ENCODE measurements at regions not wholly inside any gene's neighbourhood (a gene's known extent, or its start where the extent isn't known, plus 50 kb on each side); places are given as distances from the start of the nearest gene placed in this dataset.

DNA sequence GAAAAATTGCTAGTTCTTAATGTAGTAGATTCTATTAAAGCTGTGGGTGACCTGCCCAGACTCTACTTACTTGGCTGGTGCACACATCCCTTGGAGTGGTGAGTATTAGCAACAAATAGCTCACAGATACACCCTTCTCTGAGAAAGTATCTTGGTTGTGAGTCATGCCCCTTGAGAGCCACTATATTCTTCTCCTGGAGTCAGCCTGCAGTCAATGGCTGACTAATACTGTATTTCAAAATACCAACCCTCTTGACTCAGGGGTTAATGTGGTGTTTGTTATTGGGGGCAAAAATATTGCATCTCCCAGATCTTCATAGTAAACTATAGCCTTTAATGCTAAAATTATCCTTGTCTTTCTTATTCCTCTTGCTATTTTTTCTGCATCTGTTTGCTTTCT, 354.9 kb downstream of the BMPER start:
- no peak overlapping the region for H3K27ac ChIP-seq
- H3K4me3 ChIP-seq, result no peak overlapping the region
- TF ChIP-seq, protein P1, sequence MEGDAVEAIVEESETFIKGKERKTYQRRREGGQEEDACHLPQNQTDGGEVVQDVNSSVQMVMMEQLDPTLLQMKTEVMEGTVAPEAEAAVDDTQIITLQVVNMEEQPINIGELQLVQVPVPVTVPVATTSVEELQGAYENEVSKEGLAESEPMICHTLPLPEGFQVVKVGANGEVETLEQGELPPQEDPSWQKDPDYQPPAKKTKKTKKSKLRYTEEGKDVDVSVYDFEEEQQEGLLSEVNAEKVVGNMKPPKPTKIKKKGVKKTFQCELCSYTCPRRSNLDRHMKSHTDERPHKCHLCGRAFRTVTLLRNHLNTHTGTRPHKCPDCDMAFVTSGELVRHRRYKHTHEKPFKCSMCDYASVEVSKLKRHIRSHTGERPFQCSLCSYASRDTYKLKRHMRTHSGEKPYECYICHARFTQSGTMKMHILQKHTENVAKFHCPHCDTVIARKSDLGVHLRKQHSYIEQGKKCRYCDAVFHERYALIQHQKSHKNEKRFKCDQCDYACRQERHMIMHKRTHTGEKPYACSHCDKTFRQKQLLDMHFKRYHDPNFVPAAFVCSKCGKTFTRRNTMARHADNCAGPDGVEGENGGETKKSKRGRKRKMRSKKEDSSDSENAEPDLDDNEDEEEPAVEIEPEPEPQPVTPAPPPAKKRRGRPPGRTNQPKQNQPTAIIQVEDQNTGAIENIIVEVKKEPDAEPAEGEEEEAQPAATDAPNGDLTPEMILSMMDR (IDR thresholded peaks at IDR 0.05), result no peak
- no peak for DNase-seq (ENCODE audit: low spot score)

DNA sequence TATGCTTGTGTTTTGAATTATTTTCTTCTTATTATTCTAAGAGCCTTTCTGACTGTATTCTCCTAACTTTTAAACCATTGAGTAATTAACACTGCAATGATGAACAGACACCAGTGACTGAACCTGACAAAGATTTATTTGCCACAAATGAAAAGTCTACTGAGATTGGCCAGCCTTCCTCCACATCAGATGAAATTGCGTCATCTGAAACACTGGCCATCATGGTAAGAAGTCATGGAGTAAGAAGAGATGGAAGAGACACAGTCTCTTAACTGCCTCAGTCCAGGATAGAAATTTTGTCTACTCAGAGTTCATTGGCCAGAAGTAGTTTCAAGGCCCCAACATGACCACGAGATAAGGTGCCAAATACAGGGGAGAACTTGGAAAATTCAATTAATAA, 357.8 kb downstream of the BMPER start:
- Histone ChIP-seq H3K27ac (no peak overlapping the region), H3K4me3 (no peak overlapping the region)
- no peak for DNase-seq (ENCODE audit: low spot score)
- TF ChIP-seq, protein P1 (IDR thresholded peaks at IDR 0.05), result no peak

DNA sequence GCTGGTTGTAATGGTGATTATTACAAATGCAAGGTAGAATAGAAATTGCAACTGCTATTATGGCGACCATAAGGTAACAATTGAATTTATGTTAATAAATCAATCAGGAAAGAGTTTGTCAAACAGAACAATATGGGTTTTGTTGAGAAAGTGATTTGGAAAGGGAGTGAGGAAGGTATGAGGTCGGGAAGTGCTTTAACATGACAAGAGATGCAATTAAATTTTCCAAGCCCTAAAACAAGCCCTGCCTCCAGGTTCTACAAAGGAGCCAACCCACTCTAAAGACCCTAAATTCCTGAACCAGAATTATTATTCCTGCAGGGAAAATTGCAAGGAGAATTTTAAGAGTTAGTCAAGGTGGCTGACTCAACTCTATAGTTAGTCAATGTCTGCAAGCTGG, 363.7 kb downstream of the BMPER start:
- TF ChIP-seq, protein P1 (IDR thresholded peaks at IDR 0.05), result no peak
- Histone ChIP-seq H3K27ac (no peak overlapping the region), H3K4me3 (no peak overlapping the region)
- no peak for DNase-seq (ENCODE audit: low spot score)

DNA sequence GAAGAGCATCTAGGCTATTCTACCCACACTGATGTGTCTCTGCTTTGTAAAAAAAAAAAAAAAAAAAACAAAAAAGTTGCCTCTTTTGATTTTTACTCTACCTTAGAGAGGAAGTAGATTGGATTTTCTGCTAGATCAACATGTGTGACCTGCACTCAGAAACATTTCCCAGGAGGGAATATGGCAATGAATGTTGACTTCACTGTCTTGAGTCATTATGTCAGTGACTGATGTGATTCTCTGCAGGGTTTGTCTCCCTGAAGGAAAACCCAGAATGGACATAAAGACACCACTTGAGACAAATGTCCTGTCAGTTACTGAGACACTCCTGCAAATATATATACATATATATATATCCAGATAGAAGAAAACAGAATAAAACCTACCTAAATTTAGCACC, 370.3 kb downstream of the BMPER start:
- Histone ChIP-seq H3K27ac (no peak overlapping the region), H3K4me3 (no peak overlapping the region)
- DNase-seq (ENCODE audit: low spot score), result no peak
- TF ChIP-seq, protein P1 (IDR thresholded peaks at IDR 0.05), result no peak

DNA sequence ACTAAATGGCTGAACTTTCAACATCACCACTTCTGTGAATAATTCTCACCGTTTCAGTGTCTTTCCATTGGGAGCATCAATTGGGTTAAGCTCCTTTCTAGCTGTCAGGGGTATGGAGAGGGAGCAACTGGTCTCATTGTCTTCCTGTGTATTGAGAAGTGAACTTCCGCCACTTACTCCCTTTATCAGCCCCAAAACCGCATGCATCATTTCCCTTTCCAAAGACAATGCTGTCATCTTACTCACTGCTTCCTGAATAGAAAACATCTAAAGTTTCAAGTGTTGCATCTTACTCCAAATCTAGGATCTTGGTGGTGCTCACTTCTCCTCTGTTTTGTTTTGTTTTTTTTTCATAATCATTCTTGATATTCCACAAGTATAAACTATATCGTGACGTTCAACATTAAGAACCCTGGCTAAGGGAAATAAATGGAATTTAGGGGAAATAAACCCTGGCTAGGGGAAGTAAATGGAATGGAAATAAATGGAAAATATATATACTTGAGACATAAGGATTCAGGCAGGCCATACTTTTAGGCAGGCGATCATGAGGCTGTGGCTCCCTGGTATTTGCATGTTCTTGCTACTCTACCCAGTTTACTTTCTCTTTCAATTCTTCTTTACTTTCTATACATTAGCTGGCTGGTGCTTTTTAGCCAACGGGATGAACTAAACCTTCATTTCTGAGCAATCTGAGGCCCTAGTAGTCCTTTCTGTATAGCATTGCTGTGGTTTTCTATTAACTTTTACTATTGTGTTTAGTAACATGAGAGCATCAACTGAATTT, 371.9 kb downstream of the BMPER start:
- Histone ChIP-seq H3K4me3 (no peak overlapping the region), H3K27ac (no peak overlapping the region)
- DNase-seq (ENCODE audit: low spot score), result no peak
- TF ChIP-seq, protein P1 (IDR thresholded peaks at IDR 0.05), result no peak

DNA sequence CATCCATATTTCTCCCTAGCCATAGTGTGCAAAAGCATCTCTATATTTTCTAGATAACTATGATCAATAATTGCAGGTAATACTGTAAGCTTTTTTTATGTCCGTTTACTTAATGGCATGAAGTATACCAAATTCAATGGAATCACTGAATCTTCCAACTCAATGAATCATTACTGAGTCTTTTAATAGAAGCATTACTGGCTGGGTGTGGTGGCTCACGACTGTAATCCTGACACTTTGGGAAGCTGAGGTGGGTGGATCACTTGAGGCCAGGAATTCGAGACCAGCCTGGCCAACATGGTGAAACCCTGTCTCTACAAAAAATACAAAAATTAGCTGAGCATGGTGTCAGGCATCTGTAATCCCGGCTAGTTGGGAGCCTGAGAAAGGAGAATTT, 372.5 kb downstream of the BMPER start:
- no peak overlapping the region for H3K4me3 ChIP-seq
- TF ChIP-seq, protein P1 (IDR thresholded peaks at IDR 0.05), result no peak
- H3K27ac ChIP-seq, result no peak overlapping the region
- DNase-seq (ENCODE audit: low spot score), result no peak

DNA sequence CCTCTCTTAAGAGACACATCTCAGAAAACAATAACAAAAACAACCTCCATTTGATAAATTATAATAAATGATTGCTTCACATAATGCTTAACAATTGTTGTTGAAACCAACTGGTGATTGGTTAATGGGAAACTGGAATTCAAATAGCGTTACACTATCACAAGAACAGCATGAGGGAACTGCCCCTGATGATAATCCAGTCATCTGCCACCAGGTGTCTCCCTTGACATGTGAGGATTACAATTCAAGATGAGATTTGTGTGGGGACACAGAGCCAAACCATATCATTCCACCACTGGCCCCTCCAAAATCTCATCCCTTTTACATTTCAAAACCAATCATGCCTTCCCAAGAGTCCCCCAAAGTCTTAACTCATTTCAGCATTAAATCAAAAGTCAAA, 375.9 kb downstream of the BMPER start:
- DNase-seq (ENCODE audit: low spot score), result no peak
- H3K27ac ChIP-seq, result no peak overlapping the region
- TF ChIP-seq, protein P1 (IDR thresholded peaks at IDR 0.05), result no peak

More for the DNA sequence above, 375.9 kb downstream of the BMPER start:
- no peak overlapping the region for H3K4me3 ChIP-seq
